ENCODE measurements at regions not wholly inside any gene's neighbourhood (a gene's known extent, or its start where the extent isn't known, plus 50 kb on each side); places are given as distances from the start of the nearest gene placed in this dataset.

- Histone ChIP-seq H4K8ac (ENCODE audit: low read depth, low read length) (no peak overlapping the region), H3K27me3 (ENCODE audit: insufficient read depth, low read length) (no peaks in the 10 kb centered on the region), H3K23ac (ENCODE audit: low read length) (no peak overlapping the region), H4K12ac (ENCODE audit: low read depth, low read length) (no peak overlapping the region), H3K79me1 (ENCODE audit: low read length) (no peaks in the 10 kb centered on the region), H3K79me2 (ENCODE audit: control insufficient read depth, insufficient read depth, low read length, poor library complexity) (no peaks in the 10 kb centered on the region), H2BK12ac (ENCODE audit: low read length) (no peak overlapping the region), H3K9ac (ENCODE audit: low read length) (no peak overlapping the region), H2BK120ac (ENCODE audit: insufficient read depth, low read length, poor library complexity) (no peak overlapping the region), H3K4me2 (ENCODE audit: low read length) (no peak overlapping the region), H3K36me3 (ENCODE audit: control insufficient read depth in 1 of 2, insufficient read depth in 2 of 2, low read length in 2 of 2) (no peaks in the 10 kb centered on the region), H2BK5ac (ENCODE audit: low read depth, low read length, poor library complexity) (no peak overlapping the region), H3K9me3 (ENCODE audit: insufficient read depth, low read depth, low read length) (no peaks in the 10 kb centered on the region), H3K27ac (ENCODE audit: low read depth, low read length) (no peak overlapping the region), H3K4me1 (ENCODE audit: control insufficient read depth in 1 of 2, insufficient read depth in 2 of 2, low read length in 2 of 2) (no peaks in the 10 kb centered on the region), H3K4me3 (ENCODE audit: low read depth, low read length) (no peak overlapping the region), H3K18ac (ENCODE audit: low read length) (no peak overlapping the region), H2AFZ (ENCODE audit: insufficient read depth, low read length, poor library complexity) (no peak overlapping the region), H4K91ac (ENCODE audit: low read depth, low read length) (no peak overlapping the region), H3K4ac (ENCODE audit: low read depth, low read length) (no peak overlapping the region), H3K14ac (ENCODE audit: low read length) (no peak overlapping the region), H2AK5ac (ENCODE audit: low read length) (no peak overlapping the region)
- no CpG with 5 or more reads among the region's 5 CpGs for WGBS (ENCODE audit: extremely low coverage, insufficient coverage, insufficient read length)
- no peak for DNase-seq
These were observed 222.1 kb upstream of the NR2F2 start for GRCh38 chr15:96108405-96108804.

- H3K4me3 ChIP-seq (ENCODE audit: low read depth, low read length): no peak overlapping the region
- no peaks in the 10 kb centered on the region for H3K36me3 ChIP-seq (ENCODE audit: control insufficient read depth in 1 of 2, insufficient read depth in 2 of 2, low read length in 2 of 2)
- H3K4me2 ChIP-seq (ENCODE audit: low read length): no peak overlapping the region
- H2BK12ac ChIP-seq (ENCODE audit: low read length): no peak overlapping the region
- H4K8ac ChIP-seq (ENCODE audit: low read depth, low read length): no peak overlapping the region
- no peak overlapping the region for H3K18ac ChIP-seq (ENCODE audit: low read length)
- H4K91ac ChIP-seq (ENCODE audit: low read depth, low read length): no peak overlapping the region
- H2BK5ac ChIP-seq (ENCODE audit: low read depth, low read length, poor library complexity): no peak overlapping the region
- H3K4ac ChIP-seq (ENCODE audit: low read depth, low read length): no peak overlapping the region
- H3K14ac ChIP-seq (ENCODE audit: low read length): no peak overlapping the region
- H3K27me3 ChIP-seq (ENCODE audit: insufficient read depth, low read length): no peaks in the 10 kb centered on the region
- no peak for DNase-seq
- H2AFZ ChIP-seq (ENCODE audit: insufficient read depth, low read length, poor library complexity): no peak overlapping the region
- WGBS (ENCODE audit: extremely low coverage, insufficient coverage, insufficient read length): no CpG with 5 or more reads among the region's 5 CpGs
- peaks cover under 1% of the 10 kb centered on the region for H3K79me1 ChIP-seq (ENCODE audit: low read length)
- H3K9me3 ChIP-seq (ENCODE audit: insufficient read depth, low read depth, low read length): peaks cover 2% of the 10 kb centered on the region
- H4K12ac ChIP-seq (ENCODE audit: low read depth, low read length): no peak overlapping the region
- H3K4me1 ChIP-seq (ENCODE audit: control insufficient read depth in 1 of 2, insufficient read depth in 2 of 2, low read length in 2 of 2): no peaks in the 10 kb centered on the region
- no peak overlapping the region for H2BK120ac ChIP-seq (ENCODE audit: insufficient read depth, low read length, poor library complexity)
- H3K27ac ChIP-seq (ENCODE audit: low read depth, low read length): no peak overlapping the region
- H3K9ac ChIP-seq (ENCODE audit: low read length): no peak overlapping the region
- no peak overlapping the region for H2AK5ac ChIP-seq (ENCODE audit: low read length)
- no peaks in the 10 kb centered on the region for H3K79me2 ChIP-seq (ENCODE audit: control insufficient read depth, insufficient read depth, low read length, poor library complexity)
- H3K23ac ChIP-seq (ENCODE audit: low read length): no peak overlapping the region
These were observed 220.7 kb upstream of the NR2F2 start for GRCh38 chr15:96109820-96110219.

GRCh38 chr15:96112018-96112417 is 218.5 kb upstream of the NR2F2 start:
- Histone ChIP-seq H3K18ac (ENCODE audit: low read length) (no peak overlapping the region), H3K14ac (ENCODE audit: low read length) (no peak overlapping the region), H3K79me2 (ENCODE audit: control insufficient read depth, insufficient read depth, low read length, poor library complexity) (no peaks in the 10 kb centered on the region), H3K4me1 (ENCODE audit: control insufficient read depth in 1 of 2, insufficient read depth in 2 of 2, low read length in 2 of 2) (no peaks in the 10 kb centered on the region), H4K12ac (ENCODE audit: low read depth, low read length) (no peak overlapping the region), H2BK5ac (ENCODE audit: low read depth, low read length, poor library complexity) (no peak overlapping the region), H3K36me3 (ENCODE audit: control insufficient read depth in 1 of 2, insufficient read depth in 2 of 2, low read length in 2 of 2) (no peaks in the 10 kb centered on the region), H3K4me3 (ENCODE audit: low read depth, low read length) (no peak overlapping the region), H3K4ac (ENCODE audit: low read depth, low read length) (no peak overlapping the region), H2BK120ac (ENCODE audit: insufficient read depth, low read length, poor library complexity) (no peak overlapping the region), H3K27ac (ENCODE audit: low read depth, low read length) (no peak overlapping the region), H2AFZ (ENCODE audit: insufficient read depth, low read length, poor library complexity) (no peak overlapping the region), H2AK5ac (ENCODE audit: low read length) (no peak overlapping the region), H4K8ac (ENCODE audit: low read depth, low read length) (no peak overlapping the region), H3K4me2 (ENCODE audit: low read length) (no peak overlapping the region), H3K9me3 (ENCODE audit: insufficient read depth, low read depth, low read length) (peaks cover 2% of the 10 kb centered on the region), H3K9ac (ENCODE audit: low read length) (no peak overlapping the region), H3K23ac (ENCODE audit: low read length) (no peak overlapping the region), H2BK12ac (ENCODE audit: low read length) (no peak overlapping the region), H3K79me1 (ENCODE audit: low read length) (peaks cover 2% of the 10 kb centered on the region), H3K27me3 (ENCODE audit: insufficient read depth, low read length) (no peaks in the 10 kb centered on the region), H4K91ac (ENCODE audit: low read depth, low read length) (no peak overlapping the region)
- WGBS (ENCODE audit: extremely low coverage, insufficient coverage, insufficient read length): no CpG with 5 or more reads among the region's 2 CpGs
- DNase-seq: no peak

- H3K27me3 ChIP-seq (ENCODE audit: insufficient read depth, low read length): no peaks in the 10 kb centered on the region
- H2BK12ac ChIP-seq (ENCODE audit: low read length): no peak overlapping the region
- no peak overlapping the region for H4K8ac ChIP-seq (ENCODE audit: low read depth, low read length)
- peaks cover 2% of the 10 kb centered on the region for H3K9me3 ChIP-seq (ENCODE audit: insufficient read depth, low read depth, low read length)
- H2AFZ ChIP-seq (ENCODE audit: insufficient read depth, low read length, poor library complexity): no peak overlapping the region
- no peak overlapping the region for H3K4ac ChIP-seq (ENCODE audit: low read depth, low read length)
- no peak overlapping the region for H3K4me3 ChIP-seq (ENCODE audit: low read depth, low read length)
- no peak overlapping the region for H2BK120ac ChIP-seq (ENCODE audit: insufficient read depth, low read length, poor library complexity)
- no peak overlapping the region for H3K27ac ChIP-seq (ENCODE audit: low read depth, low read length)
- H3K14ac ChIP-seq (ENCODE audit: low read length): no peak overlapping the region
- H2BK5ac ChIP-seq (ENCODE audit: low read depth, low read length, poor library complexity): no peak overlapping the region
- peaks cover 0 to 2% of the 10 kb centered on the region in 2 experiments for H3K4me1 ChIP-seq (ENCODE audit: control insufficient read depth in 1 of 2, insufficient read depth in 2 of 2, low read length in 2 of 2)
- H2AK5ac ChIP-seq (ENCODE audit: low read length): no peak overlapping the region
- H3K79me1 ChIP-seq (ENCODE audit: low read length): peaks cover 2% of the 10 kb centered on the region
- H3K36me3 ChIP-seq (ENCODE audit: control insufficient read depth in 1 of 2, insufficient read depth in 2 of 2, low read length in 2 of 2): no peaks in the 10 kb centered on the region
- H3K23ac ChIP-seq (ENCODE audit: low read length): no peak overlapping the region
- no peak overlapping the region for H4K12ac ChIP-seq (ENCODE audit: low read depth, low read length)
- peaks cover 1% of the 10 kb centered on the region for H3K79me2 ChIP-seq (ENCODE audit: control insufficient read depth, insufficient read depth, low read length, poor library complexity)
- no peak overlapping the region for H3K9ac ChIP-seq (ENCODE audit: low read length)
- peak in 1 of 2 donors; percentile 22 for DNase-seq
- no CpG with 5 or more reads among the region's 2 CpGs for WGBS (ENCODE audit: extremely low coverage, insufficient coverage, insufficient read length)
- H3K18ac ChIP-seq (ENCODE audit: low read length): no peak overlapping the region
- no peak overlapping the region for H4K91ac ChIP-seq (ENCODE audit: low read depth, low read length)
- no peak overlapping the region for H3K4me2 ChIP-seq (ENCODE audit: low read length)
These were observed 214.9 kb upstream of the NR2F2 start for GRCh38 chr15:96115642-96116041.

All from trophoblast cell (in vitro differentiated cells and primary cell).